ENCODE measurements at regions not wholly inside any gene's neighbourhood (a gene's known extent, or its start where the extent isn't known, plus 50 kb on each side); places are given as distances from the start of the nearest gene placed in this dataset.

- TF ChIP-seq POLR2A (IDR thresholded peaks at IDR 0.05), result no peak
- no peak for TF ChIP-seq CTCF (IDR thresholded peaks at IDR 0.05)
Measured at GRCh38 chr1:38207906-38208305, 161.3 kb upstream of the POU3F1 start.
